ENCODE measurements at regions not wholly inside any gene's neighbourhood (a gene's known extent, or its start where the extent isn't known, plus 50 kb on each side); places are given as distances from the start of the nearest gene placed in this dataset.
A peak's percentile ranks its signal among the peaks of the same experiment; 100 is the strongest.

GRCh38 chr12:124389138-124389724, 94.3 kb downstream of the RFLNA start:
- intact Hi-C loops (cut with micrococcal nuclease), result loop anchor here (2.0 to 10.0 kb wide), 2 partner anchors 36 to 66 kb away; no protein-coding TSS in a partner anchor
- 18% methylated on average over 39 of the region's 39 CpGs for whole genome bisulfite sequencing (ENCODE audit: insufficient coverage)
- TF ChIP-seq CTCF (IDR thresholded peaks at IDR 0.05), result no peak
- Histone ChIP-seq H3K9me3 (ENCODE audit: control insufficient read depth, insufficient read depth, low read length) (no peaks in the 10 kb centered on the region), H3K27me3 (ENCODE audit: control insufficient read depth, insufficient read depth, low read length) (no peaks in the 10 kb centered on the region), H3K36me3 (ENCODE audit: control insufficient read depth, insufficient read depth, low read length) (peaks cover 21% of the 10 kb centered on the region), H3K27ac (ENCODE audit: low read length) (peak overlapping the region; percentile 53), H3K4me1 (ENCODE audit: control insufficient read depth, insufficient read depth, low read length) (peaks cover 59% of the 10 kb centered on the region), H3K4me3 (ENCODE audit: low read length) (peak overlapping the region; percentile 36)
- Mint-ChIP-seq H3K9me3 (no peaks in the 10 kb centered on the region), H3K27me3 (ENCODE audit: low read depth in 2 of 2) (no peaks in the 10 kb centered on the region), H3K27ac (peak overlapping the region; percentile 68 to 80), H3K4me1 (peaks cover 31 to 58% of the 10 kb centered on the region in 2 donors), H3K4me3 (peak overlapping the region; percentile 80), H3K36me3 (no peaks in the 10 kb centered on the region)
- peak; percentile 75 to 77 for DNase-seq
- peak; percentile 75 to 80 (median 78) for ATAC-seq

- H3K4me1 Mint-ChIP-seq, result peaks cover 26 to 54% of the 10 kb centered on the region in 2 donors
- no peak for TF ChIP-seq CTCF (IDR thresholded peaks at IDR 0.05)
- no peaks in the 10 kb centered on the region for H3K9me3 ChIP-seq (ENCODE audit: control insufficient read depth, insufficient read depth, low read length)
- peaks cover 58% of the 10 kb centered on the region for H3K4me1 ChIP-seq (ENCODE audit: control insufficient read depth, insufficient read depth, low read length)
- peaks cover 17% of the 10 kb centered on the region for H3K36me3 ChIP-seq (ENCODE audit: control insufficient read depth, insufficient read depth, low read length)
- WGBS (ENCODE audit: insufficient coverage), result 13% methylated on average over 35 of the region's 39 CpGs
- no peaks in the 10 kb centered on the region for H3K27me3 Mint-ChIP-seq (ENCODE audit: low read depth in 2 of 2)
- H3K27ac ChIP-seq (ENCODE audit: low read length), result peak overlapping the region; percentile 53
- H3K4me3 ChIP-seq (ENCODE audit: low read length), result peak overlapping the region; percentile 36
- no peaks in the 10 kb centered on the region for H3K27me3 ChIP-seq (ENCODE audit: control insufficient read depth, insufficient read depth, low read length)
- H3K4me3 Mint-ChIP-seq, result peak overlapping the region; percentile 80
- H3K9me3 Mint-ChIP-seq, result no peaks in the 10 kb centered on the region
- no peaks in the 10 kb centered on the region for H3K36me3 Mint-ChIP-seq
- H3K27ac Mint-ChIP-seq, result peak overlapping the region; percentile 68 to 80
- intact Hi-C loops (cut with micrococcal nuclease), result loop anchor here (2.0 to 10.0 kb wide), 2 partner anchors 36 to 66 kb away; no protein-coding TSS in a partner anchor
- ATAC-seq, result peak; percentile 57 to 80 (median 74)
- DNase-seq, result peak; percentile 66 to 69
Observed at GRCh38 chr12:124388679-124389137, 93.8 kb downstream of the RFLNA start.

- Histone ChIP-seq H3K27ac (ENCODE audit: low read length) (no peak overlapping the region), H3K36me3 (ENCODE audit: control insufficient read depth, insufficient read depth, low read length) (peaks cover 18% of the 10 kb centered on the region), H3K4me1 (ENCODE audit: control insufficient read depth, insufficient read depth, low read length) (peaks cover 53% of the 10 kb centered on the region), H3K9me3 (ENCODE audit: control insufficient read depth, insufficient read depth, low read length) (no peaks in the 10 kb centered on the region), H3K4me3 (ENCODE audit: low read length) (no peak overlapping the region), H3K27me3 (ENCODE audit: control insufficient read depth, insufficient read depth, low read length) (no peaks in the 10 kb centered on the region)
- H3K27ac Mint-ChIP-seq, result peak overlapping the region in 1 of 2 donors; percentile 80
- no peak for TF ChIP-seq CTCF (IDR thresholded peaks at IDR 0.05)
- intact Hi-C loops (cut with micrococcal nuclease), result loop anchor here (2.0 to 10.0 kb wide), 2 partner anchors 37 to 67 kb away; no protein-coding TSS in a partner anchor
- H3K4me3 Mint-ChIP-seq, result peak overlapping the region; percentile 55
- H3K27me3 Mint-ChIP-seq (ENCODE audit: low read depth in 2 of 2), result no peaks in the 10 kb centered on the region
- peaks cover 21 to 48% of the 10 kb centered on the region in 2 donors for H3K4me1 Mint-ChIP-seq
- no peaks in the 10 kb centered on the region for H3K9me3 Mint-ChIP-seq
- no peaks in the 10 kb centered on the region for H3K36me3 Mint-ChIP-seq
- no peak for DNase-seq
- 88% methylated on average over 15 of the region's 15 CpGs for WGBS (ENCODE audit: insufficient coverage)
- no peak for ATAC-seq
Observed at GRCh38 chr12:124388038-124388671, 93.3 kb downstream of the RFLNA start.
